A673 (cell line): ENCODE measurements at regions not wholly inside any gene's neighbourhood (a gene's known extent, or its start where the extent isn't known, plus 50 kb on each side); places are given as distances from the start of the nearest gene placed in this dataset.

Experiments
- BruUV-seq: library from RNA; stranded (reverse); fragments of 400-500 nt; replicated peaks from 2 replicates; lab custom pipeline; 2021; lab: Mats Ljungman, UMichigan
- CTCF ChIA-PET: fragments of 300-600 bp; sonication (Branson Sonifier 250); formaldehyde crosslinking; loops from one replicate; lab custom pipeline; 2022; ENCODE audit warnings: antibody characterized with exemption; lab: Charles Lee
- POLR2A ChIA-PET: fragments of 300-600 bp; sonication (Branson Sonifier 250); formaldehyde crosslinking; loops from one replicate; lab custom pipeline; 2022; ENCODE audit warnings: antibody characterized with exemption; ENCODE audit not compliant: low non-redundant PET; lab: Charles Lee
- DNase-seq: peaks from one replicate; pipeline ENCODE4 v3.0.0-alpha.2; 2015; ENCODE audit warnings: low spot score
- H3K27ac ChIP-seq: fragments of 200-600 bp; sonication (generic); 2 replicates; pipeline ENCODE4 v1.5.1; 2016; ENCODE audit warnings: mixed run types, low read depth, mild to moderate bottlenecking, mixed read lengths, antibody characterized with exemption, low read length; ENCODE audit not compliant: poor library complexity, severe bottlenecking
- H3K27me3 ChIP-seq: fragments of 200-600 bp; sonication (generic); replicated peaks from 2 replicates; pipeline ENCODE4 v1.6.1; 2017; ENCODE audit warnings: mixed run types, low read depth, mild to moderate bottlenecking, mixed read lengths, antibody characterized with exemption, low read length; ENCODE audit not compliant: insufficient read depth, poor library complexity
- H3K36me3 ChIP-seq: fragments of 200-600 bp; sonication (generic); 2 replicates; pipeline ENCODE4 v1.6.1; 2016; ENCODE audit warnings: mixed run types, mild to moderate bottlenecking, mixed read lengths, antibody characterized with exemption, low read length; ENCODE audit not compliant: insufficient read depth, poor library complexity, severe bottlenecking
- H3K4me1 ChIP-seq: fragments of 200-600 bp; sonication (generic); 2 replicates; pipeline ENCODE4 v1.6.1; 2017; ENCODE audit warnings: mixed run types, mild to moderate bottlenecking, mixed read lengths, antibody characterized with exemption, low read length; ENCODE audit not compliant: insufficient read depth, poor library complexity, severe bottlenecking
- H3K4me3 ChIP-seq: fragments of 200-600 bp; sonication (generic); 2 replicates; pipeline ENCODE4 v1.5.1; 2016; ENCODE audit warnings: low read depth, mixed run types, mild to moderate bottlenecking, mixed read lengths, low read length; ENCODE audit not compliant: poor library complexity, severe bottlenecking
- H3K9me3 ChIP-seq: fragments of 200-600 bp; sonication (generic); 2 replicates; pipeline ENCODE4 v1.6.1; 2016; ENCODE audit warnings: mixed run types, low read depth, mild to moderate bottlenecking, mixed read lengths, antibody characterized with exemption, low read length; ENCODE audit not compliant: poor library complexity, severe bottlenecking
- CTCF ChIP-seq: fragments of 300-800, 200-600 bp; sonication (generic); conservative IDR thresholded peaks from 2 replicates; pipeline ENCODE4 v1.5.1; 2017; ENCODE audit warnings: low read depth, mild to moderate bottlenecking, antibody characterized with exemption, low read length, moderate library complexity, mixed read lengths
- EZH2 ChIP-seq: fragments of 200-600 bp; sonication (generic); IDR thresholded peaks from 2 replicates; pipeline ENCODE4 v1.6.1; 2017; ENCODE audit warnings: borderline replicate concordance, low read depth, mild to moderate bottlenecking, mixed read lengths, antibody characterized with exemption, low read length; ENCODE audit not compliant: poor library complexity, severe bottlenecking
- intact Hi-C: fragments of 100-400 bp; cut with micrococcal nuclease; formaldehyde crosslinking; loops from one replicate; pipeline ENCODE4 v1.10.0; 2022; ENCODE audit not compliant: unreplicated experiment

GRCh38 chrX:113977887-113978286 is 606.0 kb upstream of the HTR2C start:
- BruUV-seq = no TSS peak
- DNase-seq = no peak
- CTCF ChIA-PET = no interaction called here
- no peaks in the 10 kb centered on the region for H3K36me3 ChIP-seq
- no peaks in the 10 kb centered on the region for H3K4me1 ChIP-seq
- no peaks in the 10 kb centered on the region for H3K27me3 ChIP-seq
- intact Hi-C loops = no loop called here
- H3K9me3 ChIP-seq = no peaks in the 10 kb centered on the region
- no peak overlapping the region for H3K4me3 ChIP-seq
- TF ChIP-seq EZH2 = no peak
- TF ChIP-seq CTCF = no peak
- no peak overlapping the region for H3K27ac ChIP-seq
- POLR2A ChIA-PET = no interaction called here

- no TSS peak for BruUV-seq
- TF ChIP-seq EZH2 = no peak
- no peak for TF ChIP-seq CTCF
- H3K27ac ChIP-seq = no peak overlapping the region
- H3K27me3 ChIP-seq = peaks cover 6% of the 10 kb centered on the region
- no peak overlapping the region for H3K4me3 ChIP-seq
- no peaks in the 10 kb centered on the region for H3K4me1 ChIP-seq
- ChIA-PET POLR2A (no interaction called here), CTCF (no interaction called here)
- H3K36me3 ChIP-seq = no peaks in the 10 kb centered on the region
- no peaks in the 10 kb centered on the region for H3K9me3 ChIP-seq
- DNase-seq = no peak
- intact Hi-C loops = no loop called here
Observed at GRCh38 chrX:113975441-113975840, 608.4 kb upstream of the HTR2C start.

GRCh38 chrX:113974881-113975280 is 609.0 kb upstream of the HTR2C start:
- CTCF ChIA-PET = no interaction called here
- DNase-seq = no peak
- POLR2A ChIA-PET = no interaction called here
- TF ChIP-seq CTCF (no peak), EZH2 (no peak)
- no peaks in the 10 kb centered on the region for H3K9me3 ChIP-seq
- no peaks in the 10 kb centered on the region for H3K36me3 ChIP-seq
- no peak overlapping the region for H3K27ac ChIP-seq
- peaks cover 7% of the 10 kb centered on the region for H3K27me3 ChIP-seq
- no TSS peak for BruUV-seq
- H3K4me1 ChIP-seq = no peaks in the 10 kb centered on the region
- intact Hi-C loops = no loop called here
- H3K4me3 ChIP-seq = no peak overlapping the region
